ENCODE measurements at regions not wholly inside any gene's neighbourhood (a gene's known extent, or its start where the extent isn't known, plus 50 kb on each side); places are given as distances from the start of the nearest gene placed in this dataset.

DNA sequence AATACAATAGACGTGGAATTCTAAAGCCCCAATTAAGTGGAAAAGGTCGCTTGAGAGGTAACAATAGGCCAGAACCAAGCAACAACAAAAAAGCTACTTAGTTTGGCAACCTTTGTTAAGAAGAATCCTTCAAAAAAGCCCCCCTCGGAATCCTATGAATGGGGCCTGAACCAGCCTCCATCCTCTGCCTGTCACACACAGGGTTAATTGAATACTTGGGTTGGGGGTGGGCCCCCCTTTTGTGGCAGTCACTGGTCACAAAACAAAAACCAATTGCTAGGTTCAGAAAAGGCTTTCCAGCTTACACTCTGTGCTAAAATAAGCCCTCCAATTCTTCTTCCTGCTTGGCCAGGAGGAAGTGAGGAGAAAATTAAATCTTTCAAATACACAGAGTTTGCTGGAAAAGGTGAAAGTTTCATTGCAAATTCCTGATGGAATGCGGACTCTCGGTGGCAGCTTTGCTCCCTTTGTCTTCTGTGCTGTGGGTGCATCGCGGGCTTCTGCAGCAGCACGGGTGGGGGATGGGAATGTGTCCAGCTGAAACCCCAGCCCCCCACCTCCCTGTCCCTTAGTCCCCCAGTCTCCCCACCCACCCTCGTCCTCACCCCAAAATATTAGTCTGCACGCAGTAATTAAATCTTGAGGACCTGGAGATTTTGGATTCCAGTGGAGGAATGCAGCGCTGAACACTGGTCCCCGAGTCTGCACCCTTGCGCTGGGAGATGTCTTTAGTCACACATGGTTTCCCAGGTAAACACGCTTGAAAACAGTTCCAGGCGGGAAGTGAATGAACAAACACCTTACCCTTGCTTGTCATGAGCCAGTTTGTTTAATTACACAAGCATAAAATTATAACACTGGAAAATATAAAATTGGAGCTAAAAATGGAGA is 254.3 kb downstream of the SOX11 start:
- no peak for TF ChIP-seq CTCF (IDR thresholded peaks at IDR 0.05)
- no peak for TF ChIP-seq ZFX (IDR thresholded peaks at IDR 0.05; ENCODE audit: borderline replicate concordance)

Data from 22Rv1 (cell line).